Fibroblast of mammary gland (primary cell): ENCODE measurements at regions not wholly inside any gene's neighbourhood (a gene's known extent, or its start where the extent isn't known, plus 50 kb on each side); places are given as distances from the start of the nearest gene placed in this dataset.

Source experiments
- DNase-seq: peaks from one replicate; pipeline ENCODE4 v3.0.0-alpha.2; 2010; ENCODE audit warnings: low read depth
- H3K4me3 ChIP-seq: 2 replicates; pipeline ENCODE4 v1.5.1; 2011; ENCODE audit warnings: low read depth, mild to moderate bottlenecking, low read length, moderate library complexity; ENCODE audit not compliant: control insufficient read depth
- TF ChIP-seq, protein P1 (sequence below): conservative IDR thresholded peaks from 2 replicates; pipeline ENCODE4 v1.5.1; 2011; ENCODE audit warnings: low read depth, low read length, inconsistent platforms; ENCODE audit not compliant: control insufficient read depth, insufficient read depth

- no peak for DNase-seq
- TF ChIP-seq, protein P1, sequence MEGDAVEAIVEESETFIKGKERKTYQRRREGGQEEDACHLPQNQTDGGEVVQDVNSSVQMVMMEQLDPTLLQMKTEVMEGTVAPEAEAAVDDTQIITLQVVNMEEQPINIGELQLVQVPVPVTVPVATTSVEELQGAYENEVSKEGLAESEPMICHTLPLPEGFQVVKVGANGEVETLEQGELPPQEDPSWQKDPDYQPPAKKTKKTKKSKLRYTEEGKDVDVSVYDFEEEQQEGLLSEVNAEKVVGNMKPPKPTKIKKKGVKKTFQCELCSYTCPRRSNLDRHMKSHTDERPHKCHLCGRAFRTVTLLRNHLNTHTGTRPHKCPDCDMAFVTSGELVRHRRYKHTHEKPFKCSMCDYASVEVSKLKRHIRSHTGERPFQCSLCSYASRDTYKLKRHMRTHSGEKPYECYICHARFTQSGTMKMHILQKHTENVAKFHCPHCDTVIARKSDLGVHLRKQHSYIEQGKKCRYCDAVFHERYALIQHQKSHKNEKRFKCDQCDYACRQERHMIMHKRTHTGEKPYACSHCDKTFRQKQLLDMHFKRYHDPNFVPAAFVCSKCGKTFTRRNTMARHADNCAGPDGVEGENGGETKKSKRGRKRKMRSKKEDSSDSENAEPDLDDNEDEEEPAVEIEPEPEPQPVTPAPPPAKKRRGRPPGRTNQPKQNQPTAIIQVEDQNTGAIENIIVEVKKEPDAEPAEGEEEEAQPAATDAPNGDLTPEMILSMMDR = no peak
- no peak overlapping the region for H3K4me3 ChIP-seq
Measured at GRCh38 chr13:58004751-58005150, 373.2 kb downstream of the PCDH17 start.

- H3K4me3 ChIP-seq = no peak overlapping the region
- DNase-seq = no peak
- TF ChIP-seq, protein P1 = no peak
Measured at GRCh38 chr13:58018020-58018419, 386.5 kb downstream of the PCDH17 start.

DNA sequence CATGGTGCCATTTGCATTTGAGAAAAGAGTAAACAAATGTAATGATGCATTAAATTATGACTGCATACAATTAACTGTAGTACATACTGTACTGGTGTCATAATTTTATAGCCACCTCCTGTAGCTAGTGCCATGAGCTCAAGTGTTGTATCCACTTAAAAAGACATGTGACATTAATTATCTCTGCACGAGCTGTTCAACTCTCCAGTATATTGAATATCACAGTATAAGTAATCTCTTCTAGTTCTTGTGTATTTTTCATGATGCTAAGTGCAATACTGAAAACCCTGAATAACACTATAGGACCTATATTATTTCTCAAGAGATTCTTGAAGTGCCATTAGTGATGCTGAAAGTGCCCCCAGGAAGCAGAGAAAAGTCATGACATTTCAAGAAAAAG is 387.3 kb downstream of the PCDH17 start:
- TF ChIP-seq, protein P1 = no peak
- no peak for DNase-seq
- no peak overlapping the region for H3K4me3 ChIP-seq

DNA sequence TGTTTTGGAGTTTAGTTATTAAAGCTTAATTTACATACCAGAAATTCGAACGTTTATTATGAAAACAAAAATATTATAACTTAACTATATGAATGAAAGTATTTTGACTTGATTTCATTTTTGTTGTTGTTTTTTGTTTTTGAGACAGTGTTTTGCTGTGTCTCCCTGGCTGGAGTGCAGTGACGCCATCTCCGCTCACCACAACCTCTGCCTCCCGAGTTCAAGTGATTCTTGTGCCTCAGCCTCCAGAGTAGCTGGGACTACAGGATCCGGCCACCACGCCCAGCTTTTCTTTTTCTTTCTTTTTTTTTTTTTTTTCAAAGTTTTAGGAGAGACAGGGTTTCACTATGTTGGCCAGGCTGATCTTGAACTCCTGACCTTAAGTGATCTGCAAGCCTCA is 392.6 kb downstream of the PCDH17 start:
- no peak overlapping the region for H3K4me3 ChIP-seq
- DNase-seq = no peak
- TF ChIP-seq, protein P1 = no peak

DNA sequence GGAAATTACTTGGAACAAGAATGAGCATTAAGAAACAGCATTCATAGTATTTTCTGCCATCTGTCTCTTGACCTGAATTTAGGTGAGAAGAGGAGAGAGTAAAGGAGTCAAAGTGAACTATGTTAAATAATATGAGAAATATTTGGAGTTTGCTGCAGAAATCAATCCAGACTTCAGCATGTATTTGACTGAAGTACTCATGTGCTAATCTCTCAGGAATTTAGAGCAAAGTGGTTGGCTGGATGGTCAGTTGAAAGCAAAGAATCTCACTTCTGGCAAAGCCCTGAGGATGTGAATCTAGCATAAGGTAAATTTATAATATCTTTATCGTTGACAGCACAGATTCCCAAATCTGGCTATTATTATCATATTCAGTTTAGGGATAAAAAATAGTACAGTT is 394.3 kb downstream of the PCDH17 start:
- no peak for DNase-seq
- TF ChIP-seq, protein P1 = no peak
- H3K4me3 ChIP-seq = no peak overlapping the region

- H3K4me3 ChIP-seq = no peak overlapping the region
- TF ChIP-seq, protein P1 = no peak
- no peak for DNase-seq
Measured at GRCh38 chr13:58032676-58033460, 401.3 kb downstream of the PCDH17 start.
